H1 (cell line): ENCODE measurements at regions not wholly inside any gene's neighbourhood (a gene's known extent, or its start where the extent isn't known, plus 50 kb on each side); places are given as distances from the start of the nearest gene placed in this dataset.

Experiments used
- CTCF ChIA-PET: fragments of 300-600 bp; sonication (Branson Sonifier 250); formaldehyde crosslinking; loops from one replicate; lab custom pipeline; 2021; ENCODE audit not compliant: partially characterized antibody; lab: Charles Lee
- POLR2A ChIA-PET: fragments of 300-600 bp; sonication (Branson Sonifier 250); formaldehyde crosslinking; loops from one replicate; lab custom pipeline; 2021; ENCODE audit warnings: inconsistent platforms; ENCODE audit not compliant: partially characterized antibody; lab: Charles Lee
- DNase-seq, 2 experiments: peaks; one replicate each; pipeline versions ENCODE4 v3.0.0 to v3.0.0-alpha.2; 2010 to 2022; ENCODE audit warnings: low spot score in 2 of 2, low read depth in 1 of 2, mixed read lengths in 1 of 2
- FAIRE-seq: peaks from 2 replicates; lab custom pipeline; 2011; peaks lifted over from hg19 to GRCh38; lab: Jason Lieb, UNC
- H2AFZ ChIP-seq: 2 replicates; pipeline ENCODE4 v1.8.1; 2012; ENCODE audit warnings: low read length, inconsistent platforms
- H2AK5ac ChIP-seq: 2 replicates; pipeline ENCODE4 v1.6.1; 2013; ENCODE audit warnings: low read depth, low read length
- H2BK120ac ChIP-seq: replicated peaks from 2 replicates; pipeline ENCODE3; 2013; ENCODE audit warnings: low read depth, low read length, inconsistent platforms
- H2BK12ac ChIP-seq: 2 replicates; pipeline ENCODE4 v1.6.1; 2013; ENCODE audit warnings: low read depth, low read length
- H2BK15ac ChIP-seq: 2 replicates; pipeline ENCODE4 v1.6.1; 2013; ENCODE audit warnings: low read length
- H2BK20ac ChIP-seq: 2 replicates; pipeline ENCODE4 v1.6.1; 2013; ENCODE audit warnings: low read length
- H2BK5ac ChIP-seq: 2 replicates; pipeline ENCODE4 v1.6.1; 2013; ENCODE audit warnings: low read depth, low read length
- H3K14ac ChIP-seq: 2 replicates; pipeline ENCODE4 v1.6.1; 2013; ENCODE audit warnings: inconsistent platforms; ENCODE audit not compliant: insufficient read length
- H3K18ac ChIP-seq: 2 replicates; pipeline ENCODE4 v1.6.1; 2013; ENCODE audit warnings: low read length; ENCODE audit errors: extremely low read depth
- H3K23ac ChIP-seq: 2 replicates; pipeline ENCODE4 v1.6.1; 2013; ENCODE audit warnings: inconsistent platforms; ENCODE audit not compliant: insufficient read length
- H3K23me2 ChIP-seq: 2 replicates; pipeline ENCODE4 v1.6.1; 2013; ENCODE audit warnings: low read depth, low read length
- H3K27ac ChIP-seq: 2 replicates; pipeline ENCODE4 v1.6.1; 2011; ENCODE audit warnings: low read depth, low read length, inconsistent platforms
- H3K27me3 ChIP-seq, 4 experiments: replicated peaks in 1 of 4; 1 replicate in 1 of 4; 2 replicates in 3 of 4; pipeline versions ENCODE4 v1.6.1 to v1.8.1; 2011 to 2013; ENCODE audit warnings: low read length in 3 of 4, mild to moderate bottlenecking in 3 of 4, inconsistent platforms in 2 of 4, mixed read lengths in 2 of 4, moderate library complexity in 1 of 4; ENCODE audit not compliant: control insufficient read depth in 3 of 4, insufficient read depth in 3 of 4; ENCODE audit errors: extremely low read depth in 1 of 4
- H3K36me3 ChIP-seq, 4 experiments: 2 replicates each; pipeline versions ENCODE4 v1.6.1 to v1.8.1; 2011 to 2013; ENCODE audit warnings: mild to moderate bottlenecking in 4 of 4, low read length in 3 of 4, moderate library complexity in 2 of 4, control low read depth in 1 of 4, inconsistent platforms in 1 of 4; ENCODE audit not compliant: insufficient read depth in 4 of 4, control insufficient read depth in 2 of 4
- H3K4ac ChIP-seq: replicated peaks from 2 replicates; pipeline ENCODE3; 2013; ENCODE audit warnings: low read length, low read depth, mixed read lengths, inconsistent platforms; ENCODE audit not compliant: insufficient read length
- H3K4me1 ChIP-seq, 4 experiments: replicated peaks in 1 of 4; 1 replicate in 1 of 4; 2 replicates in 3 of 4; pipeline versions ENCODE4 v1.6.1 to v1.8.1; 2011 to 2013; ENCODE audit warnings: low read length in 3 of 4, inconsistent platforms in 2 of 4, mixed read lengths in 1 of 4; ENCODE audit not compliant: insufficient read depth in 4 of 4, control insufficient read depth in 3 of 4
- H3K4me2 ChIP-seq, 2 experiments: 2 replicates each; pipeline versions ENCODE4 v1.6.1 to v1.8.1; 2011 to 2013; ENCODE audit warnings: low read depth in 2 of 2, low read length in 2 of 2, control low read depth in 1 of 2, inconsistent platforms in 1 of 2, mild to moderate bottlenecking in 1 of 2; ENCODE audit not compliant: insufficient read depth in 1 of 2
- H3K4me3 ChIP-seq, 4 experiments: fragments of 200-600, 300-600 bp in 1 of 4; sonication (generic), shearing (Covaris generic), sonication (Bioruptor Twin) in 1 of 4; 2 replicates each; pipeline versions ENCODE4 v1.5.1 to v1.8.1; 2011 to 2016; ENCODE audit warnings: low read length in 4 of 4, low read depth in 3 of 4, control low read depth in 2 of 4, inconsistent platforms in 2 of 4, mild to moderate bottlenecking in 2 of 4, mixed read lengths in 1 of 4, moderate library complexity in 1 of 4; ENCODE audit not compliant: insufficient read depth in 2 of 4; ENCODE audit errors: extremely low read depth in 1 of 4
- H3K56ac ChIP-seq: replicated peaks from 2 replicates; pipeline ENCODE3; 2013; ENCODE audit warnings: low read depth, mild to moderate bottlenecking, mixed read lengths, low read length, inconsistent platforms; ENCODE audit not compliant: insufficient read length
- H3K79me1 ChIP-seq: 2 replicates; pipeline ENCODE4 v1.6.1; 2013; ENCODE audit warnings: low read depth, low read length, control low read depth
- H3K79me2 ChIP-seq, 2 experiments: 2 replicates each; pipeline versions ENCODE4 v1.6.1 to v1.8.1; 2012 to 2013; ENCODE audit warnings: low read length in 2 of 2, mild to moderate bottlenecking in 2 of 2, inconsistent platforms in 1 of 2; ENCODE audit not compliant: insufficient read depth in 2 of 2, control insufficient read depth in 1 of 2
- H3K9ac ChIP-seq, 4 experiments: replicated peaks in 1 of 4; 1 replicate in 1 of 4; 2 replicates in 3 of 4; pipeline versions ENCODE4 v1.6.1 to v1.8.1; 2011 to 2013; ENCODE audit warnings: low read depth in 3 of 4, low read length in 3 of 4, control low read depth in 2 of 4, mild to moderate bottlenecking in 2 of 4, moderate library complexity in 2 of 4, inconsistent platforms in 1 of 4; ENCODE audit errors: extremely low read depth in 1 of 4
- H3K9me3 ChIP-seq, 2 experiments: 2 replicates each; pipeline versions ENCODE4 v1.6.1 to v1.8.1; 2012 to 2013; ENCODE audit warnings: mild to moderate bottlenecking in 2 of 2, moderate library complexity in 2 of 2, control low read depth in 1 of 2, inconsistent platforms in 1 of 2, low read depth in 1 of 2, low read length in 1 of 2, mixed read lengths in 1 of 2; ENCODE audit not compliant: insufficient read depth in 2 of 2
- H4K20me1 ChIP-seq, 2 experiments: replicated peaks in 1 of 2; 2 replicates each; pipeline versions ENCODE3 to v1.8.1; 2011 to 2013; ENCODE audit warnings: inconsistent platforms in 2 of 2, low read length in 2 of 2, mild to moderate bottlenecking in 1 of 2; ENCODE audit not compliant: insufficient read depth in 2 of 2, control insufficient read depth in 1 of 2
- H4K5ac ChIP-seq: 2 replicates; pipeline ENCODE4 v1.6.1; 2013; ENCODE audit warnings: low read length, low read depth, mixed read lengths, inconsistent platforms; ENCODE audit not compliant: insufficient read length
- H4K8ac ChIP-seq: 2 replicates; pipeline ENCODE4 v1.8.0; 2013; ENCODE audit warnings: mild to moderate bottlenecking, moderate library complexity, low read length, inconsistent platforms; ENCODE audit not compliant: insufficient read depth; ENCODE audit errors: extremely low read depth
- H4K91ac ChIP-seq: replicated peaks from 2 replicates; pipeline ENCODE3; 2013; ENCODE audit warnings: low read length, mixed read lengths, inconsistent platforms; ENCODE audit not compliant: insufficient read length
- CREB1 ChIP-seq: IDR thresholded peaks from 2 replicates; pipeline ENCODE4 v1.6.1; 2012; ENCODE audit warnings: inconsistent platforms
- SP2 ChIP-seq: IDR thresholded peaks from 2 replicates; pipeline ENCODE4 v1.6.1; 2012; ENCODE audit warnings: mild to moderate bottlenecking, low read length, inconsistent platforms
- WGBS, 2 experiments: shearing (Covaris generic) in 1 of 2; methylation state at CpG; one replicate each; pipeline versions ENCODE4 v1.1.6 to v1.1.7; 2013 to 2015; ENCODE audit warnings: low lambda C conversion rate in 2 of 2, mixed read lengths in 2 of 2, inconsistent platforms in 1 of 2, low coverage in 1 of 2, missing lambda C conversion rate in 1 of 2; ENCODE audit not compliant: insufficient replicate concordance in 2 of 2, insufficient coverage in 1 of 2, insufficient read length in 1 of 2; ENCODE audit errors: extremely low coverage in 1 of 2, missing lambda C conversion rate in 1 of 2; 5-methylcytosine and 5-hydroxymethylcytosine counted together

DNA sequence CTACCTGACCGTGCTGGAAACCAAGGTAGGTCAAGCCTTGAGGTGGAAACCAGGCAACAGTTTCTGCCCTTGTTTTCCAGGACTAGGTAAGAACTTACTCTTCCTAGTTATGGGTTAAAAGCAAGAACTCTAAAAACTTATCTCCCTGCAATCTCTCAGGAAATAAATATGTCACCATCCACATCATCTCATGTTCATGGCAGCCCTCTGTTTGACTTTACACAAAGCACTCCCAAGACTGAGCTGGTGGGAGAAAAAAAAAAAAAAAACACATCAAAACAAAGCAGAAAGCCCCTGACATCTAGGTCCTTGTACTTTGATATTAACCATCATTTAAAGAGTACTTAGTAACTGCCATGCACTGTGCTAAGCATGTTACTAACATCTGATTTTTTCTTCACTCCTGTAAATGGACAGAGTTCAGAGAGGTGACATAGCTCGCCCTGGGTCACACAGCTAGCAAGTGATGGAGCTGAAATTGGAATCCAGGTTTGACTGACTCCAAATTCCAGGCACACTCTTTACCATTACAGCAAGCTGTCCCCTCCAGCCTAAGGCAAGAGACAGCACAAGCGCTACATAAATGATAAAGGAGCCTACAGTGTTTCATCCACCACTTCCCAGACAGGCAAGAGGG lies 102.8 kb upstream of the NOCT start:
- Histone ChIP-seq H2BK20ac (no peak overlapping the region), H2BK15ac (no peak overlapping the region), H2BK5ac (no peak overlapping the region), H3K4me1 (peaks cover 0 to 6% (median 2%) of the 10 kb centered on the region in 4 experiments; a peak in 2 of 7 replicates), H3K79me1 (no peaks in the 10 kb centered on the region), H3K9ac (no peak overlapping the region), H3K4ac (no peak overlapping the region), H3K4me2 (no peak overlapping the region), H3K4me3 (no peak overlapping the region), H3K56ac (no peak overlapping the region), H2BK12ac (no peak overlapping the region), H4K91ac (no peak overlapping the region), H4K20me1 (no peaks in the 10 kb centered on the region), H2BK120ac (no peak overlapping the region), H3K14ac (no peak overlapping the region), H4K8ac (no peak overlapping the region), H2AFZ (no peak overlapping the region), H3K9me3 (no peaks in the 10 kb centered on the region), H2AK5ac (no peak overlapping the region), H3K27me3 (no peaks in the 10 kb centered on the region), H3K23ac (no peak overlapping the region), H3K23me2 (no peaks in the 10 kb centered on the region; the same call in 1 of the 2 replicates), H4K5ac (no peak overlapping the region), H3K18ac (no peak overlapping the region), H3K36me3 (no peaks in the 10 kb centered on the region), H3K27ac (no peak overlapping the region), H3K79me2 (no peaks in the 10 kb centered on the region)
- TF ChIP-seq SP2 (no peak), CREB1 (no peak)
- DNase-seq (no peak), FAIRE-seq (no peak)
- ChIA-PET CTCF (interaction anchor here (5.5 kb wide), 1 partner anchor 41 kb away, joined by 18 read pairs; no protein-coding TSS in a partner anchor), POLR2A (no interaction called here)
- WGBS, 2 experiments: 82% methylated on average over 3 of the region's 3 CpGs; no CpG with 5 or more reads in 1 of the 2 experiments
